Neural cell (in vitro differentiated cells): ENCODE measurements at regions not wholly inside any gene's neighbourhood (a gene's known extent, or its start where the extent isn't known, plus 50 kb on each side); places are given as distances from the start of the nearest gene placed in this dataset.

Source experiments
- H2AFZ ChIP-seq: fragments of 200-600, 300-800 bp; sonication (generic), shearing (Covaris generic); 2 replicates; pipeline ENCODE4 v1.6.0; 2014; ENCODE audit warnings: low read depth, mild to moderate bottlenecking, antibody characterized with exemption, low read length, moderate library complexity
- H3F3A ChIP-seq: fragments of 200-600 bp; shearing (Covaris generic); 2 replicates; pipeline ENCODE4 v1.6.1; 2016; ENCODE audit warnings: mild to moderate bottlenecking, moderate library complexity, mixed read lengths, antibody characterized with exemption, low read length; ENCODE audit not compliant: insufficient read depth, poor library complexity, severe bottlenecking
- H3K27ac ChIP-seq: fragments of 200-600, 300-800 bp; sonication (generic), shearing (Covaris generic); 2 replicates; pipeline ENCODE4 v1.5.1; 2014; ENCODE audit warnings: mild to moderate bottlenecking, low read length, moderate library complexity
- H3K27me3 ChIP-seq: fragments of 300-800, 200-600 bp; sonication (generic), shearing (Covaris generic); 2 replicates; pipeline ENCODE4 v1.6.0; 2014; ENCODE audit warnings: mild to moderate bottlenecking, low read depth, low read length, moderate library complexity; ENCODE audit not compliant: insufficient read depth
- H3K36me3 ChIP-seq: fragments of 300-800, 200-600 bp; sonication (generic), shearing (Covaris generic); 2 replicates; pipeline ENCODE4 v1.5.1; 2014; ENCODE audit warnings: mild to moderate bottlenecking, antibody characterized with exemption, low read length, moderate library complexity; ENCODE audit not compliant: insufficient read depth
- H3K4me2 ChIP-seq: fragments of 300-800, 200-600 bp; sonication (generic), shearing (Covaris generic); 2 replicates; pipeline ENCODE4 v1.6.0; 2014; ENCODE audit warnings: mild to moderate bottlenecking, low read length
- H3K4me3 ChIP-seq: fragments of 300-800, 200-600 bp; sonication (generic), shearing (Covaris generic); 2 replicates; pipeline ENCODE4 v1.5.1; 2014; ENCODE audit warnings: mild to moderate bottlenecking, low read length, moderate library complexity
- H3K79me2 ChIP-seq: fragments of 200-600 bp; shearing (Covaris generic); replicated peaks from 2 replicates; pipeline ENCODE4 v1.6.0; 2014; ENCODE audit warnings: mild to moderate bottlenecking, low read length, moderate library complexity; ENCODE audit not compliant: insufficient read depth
- H3K9ac ChIP-seq: fragments of 300-800, 200-600 bp; sonication (generic), shearing (Covaris generic); 2 replicates; pipeline ENCODE4 v1.6.1; 2016; ENCODE audit warnings: mild to moderate bottlenecking, low read length, mixed read lengths
- H3K9me2 ChIP-seq: fragments of 200-600 bp; shearing (Covaris generic); 2 replicates; pipeline ENCODE4 v1.6.1; 2016; ENCODE audit warnings: mild to moderate bottlenecking, low read length, mixed read lengths; ENCODE audit not compliant: insufficient read depth
- H3K9me3 ChIP-seq: fragments of 200-600, 300-800 bp; sonication (generic), shearing (Covaris generic); 2 replicates; pipeline ENCODE4 v1.6.1; 2016; ENCODE audit warnings: mild to moderate bottlenecking, mixed run types, low read length, moderate library complexity, mixed read lengths
- H4K20me1 ChIP-seq: fragments of 200-600 bp; shearing (Covaris generic); 2 replicates; pipeline ENCODE4 v1.6.1; 2016; ENCODE audit warnings: mild to moderate bottlenecking, mixed run types; ENCODE audit not compliant: insufficient read depth
- CTCF ChIP-seq: fragments of 450-650 bp; IDR thresholded peaks from 2 replicates; pipeline ENCODE4 v1.5.1; 2014; ENCODE audit warnings: antibody characterized with exemption, mild to moderate bottlenecking, moderate library complexity; ENCODE audit not compliant: poor library complexity, severe bottlenecking
- EP300 ChIP-seq: fragments of 450-650 bp; conservative IDR thresholded peaks from 2 replicates; pipeline ENCODE4 v1.6.1; 2014; ENCODE audit warnings: antibody characterized with exemption, mild to moderate bottlenecking, moderate library complexity; ENCODE audit not compliant: poor library complexity, severe bottlenecking
- EZH2 ChIP-seq: fragments of 200-600, 300-800 bp; shearing (Covaris generic), sonication (generic); IDR thresholded peaks from 2 replicates; pipeline ENCODE4 v1.6.1; 2014; ENCODE audit warnings: antibody characterized with exemption, low read length, borderline replicate concordance, mild to moderate bottlenecking; ENCODE audit not compliant: insufficient read depth, poor library complexity, severe bottlenecking
- MXI1 ChIP-seq: fragments of 450-650 bp; conservative IDR thresholded peaks from 2 replicates; pipeline ENCODE4 v1.6.1; 2014; ENCODE audit warnings: antibody characterized with exemption, mild to moderate bottlenecking; ENCODE audit not compliant: poor library complexity, severe bottlenecking
- POLR2AphosphoS5 ChIP-seq: IDR thresholded peaks from 2 replicates; pipeline ENCODE4 v1.6.1; 2012
- RAD21 ChIP-seq: fragments of 450-650 bp; conservative IDR thresholded peaks from 2 replicates; pipeline ENCODE4 v1.6.1; 2014; ENCODE audit warnings: antibody characterized with exemption, mild to moderate bottlenecking, moderate library complexity
- SMC3 ChIP-seq: fragments of 450-650 bp; conservative IDR thresholded peaks from 2 replicates; pipeline ENCODE4 v1.6.1; 2014; ENCODE audit warnings: antibody characterized with exemption, mild to moderate bottlenecking, moderate library complexity; ENCODE audit not compliant: poor library complexity
- TAF1 ChIP-seq: IDR thresholded peaks from 2 replicates; pipeline ENCODE4 v1.6.1; 2012; ENCODE audit warnings: low read depth
- TF ChIP-seq, protein P1 (sequence below): IDR thresholded peaks from 2 replicates; pipeline ENCODE4 v1.6.1; 2012; ENCODE audit warnings: borderline replicate concordance

DNA sequence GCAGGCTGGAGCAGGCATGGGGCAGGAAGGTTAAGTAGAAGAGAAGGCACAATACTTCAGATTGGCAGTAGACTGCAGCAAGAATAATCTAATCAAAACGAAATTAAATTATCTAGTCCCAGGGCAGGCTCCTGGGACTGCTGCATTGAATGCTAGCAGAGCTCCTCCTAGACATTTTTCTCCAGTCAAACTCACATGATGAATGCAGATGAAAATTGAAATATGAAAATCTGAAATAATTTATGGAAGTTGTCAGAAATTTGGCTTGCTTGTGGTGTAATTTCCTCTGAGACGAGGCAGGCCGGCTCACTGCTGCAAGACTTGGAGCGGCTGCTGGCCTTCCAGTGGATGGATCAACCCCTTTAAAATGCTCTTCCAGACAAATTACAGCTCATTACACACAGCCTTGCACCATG lies 78.0 kb upstream of the TMEM33 start:
- TF ChIP-seq EZH2 (no peak), TAF1 (no peak), MXI1 (no peak), EP300 (no peak), CTCF (no peak), SMC3 (no peak), POLR2AphosphoS5 (no peak), RAD21 (no peak)
- TF ChIP-seq, protein P1, sequence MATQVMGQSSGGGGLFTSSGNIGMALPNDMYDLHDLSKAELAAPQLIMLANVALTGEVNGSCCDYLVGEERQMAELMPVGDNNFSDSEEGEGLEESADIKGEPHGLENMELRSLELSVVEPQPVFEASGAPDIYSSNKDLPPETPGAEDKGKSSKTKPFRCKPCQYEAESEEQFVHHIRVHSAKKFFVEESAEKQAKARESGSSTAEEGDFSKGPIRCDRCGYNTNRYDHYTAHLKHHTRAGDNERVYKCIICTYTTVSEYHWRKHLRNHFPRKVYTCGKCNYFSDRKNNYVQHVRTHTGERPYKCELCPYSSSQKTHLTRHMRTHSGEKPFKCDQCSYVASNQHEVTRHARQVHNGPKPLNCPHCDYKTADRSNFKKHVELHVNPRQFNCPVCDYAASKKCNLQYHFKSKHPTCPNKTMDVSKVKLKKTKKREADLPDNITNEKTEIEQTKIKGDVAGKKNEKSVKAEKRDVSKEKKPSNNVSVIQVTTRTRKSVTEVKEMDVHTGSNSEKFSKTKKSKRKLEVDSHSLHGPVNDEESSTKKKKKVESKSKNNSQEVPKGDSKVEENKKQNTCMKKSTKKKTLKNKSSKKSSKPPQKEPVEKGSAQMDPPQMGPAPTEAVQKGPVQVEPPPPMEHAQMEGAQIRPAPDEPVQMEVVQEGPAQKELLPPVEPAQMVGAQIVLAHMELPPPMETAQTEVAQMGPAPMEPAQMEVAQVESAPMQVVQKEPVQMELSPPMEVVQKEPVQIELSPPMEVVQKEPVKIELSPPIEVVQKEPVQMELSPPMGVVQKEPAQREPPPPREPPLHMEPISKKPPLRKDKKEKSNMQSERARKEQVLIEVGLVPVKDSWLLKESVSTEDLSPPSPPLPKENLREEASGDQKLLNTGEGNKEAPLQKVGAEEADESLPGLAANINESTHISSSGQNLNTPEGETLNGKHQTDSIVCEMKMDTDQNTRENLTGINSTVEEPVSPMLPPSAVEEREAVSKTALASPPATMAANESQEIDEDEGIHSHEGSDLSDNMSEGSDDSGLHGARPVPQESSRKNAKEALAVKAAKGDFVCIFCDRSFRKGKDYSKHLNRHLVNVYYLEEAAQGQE, result no peak
- H2AFZ ChIP-seq, result no peak overlapping the region
- no peaks in the 10 kb centered on the region for H4K20me1 ChIP-seq
- no peaks in the 10 kb centered on the region for H3K79me2 ChIP-seq
- H3F3A ChIP-seq, result no peaks in the 10 kb centered on the region
- H3K9ac ChIP-seq, result no peak overlapping the region
- no peaks in the 10 kb centered on the region for H3K9me2 ChIP-seq
- no peak overlapping the region for H3K4me2 ChIP-seq
- H3K9me3 ChIP-seq, result no peaks in the 10 kb centered on the region
- no peak overlapping the region for H3K27ac ChIP-seq
- peaks cover 6% of the 10 kb centered on the region for H3K27me3 ChIP-seq
- H3K36me3 ChIP-seq, result no peaks in the 10 kb centered on the region
- no peak overlapping the region for H3K4me3 ChIP-seq

- TF ChIP-seq EZH2 (no peak), RAD21 (no peak), POLR2AphosphoS5 (no peak), EP300 (no peak), MXI1 (no peak), CTCF (no peak), SMC3 (no peak)
- TF ChIP-seq, protein P1, result no peak
- Histone ChIP-seq H3K79me2 (no peaks in the 10 kb centered on the region), H3K27ac (no peak overlapping the region), H3K4me3 (no peak overlapping the region), H3K9ac (no peak overlapping the region), H3K4me2 (no peak overlapping the region), H3F3A (no peaks in the 10 kb centered on the region), H2AFZ (no peak overlapping the region), H3K27me3 (peaks cover 6% of the 10 kb centered on the region), H3K9me3 (no peaks in the 10 kb centered on the region), H3K9me2 (no peaks in the 10 kb centered on the region), H3K36me3 (no peaks in the 10 kb centered on the region), H4K20me1 (no peaks in the 10 kb centered on the region)
Measured at GRCh38 chr4:41856797-41857196, 78.4 kb upstream of the TMEM33 start.
